Pancreas (tissue), 10 donors: ENCODE measurements at regions not wholly inside any gene's neighbourhood (a gene's known extent, or its start where the extent isn't known, plus 50 kb on each side); places are given as distances from the start of the nearest gene placed in this dataset.

Experiments
- ATAC-seq, 4 donors: fragments of 200-7000 bp; cut with Tn5 transposase; one replicate each; pipeline versions ENCODE4 v1.8.0 to v1.9.1; 2020; ENCODE audit warnings: mild to moderate bottlenecking in 4 of 4, moderate library complexity in 4 of 4
- DNase-seq, 6 donors: peaks; one replicate each; pipeline ENCODE4 v3.0.0-alpha.2; 2020
- FAIRE-seq: peaks from 2 replicates; lab custom pipeline; 2012; peaks lifted over from hg19 to GRCh38; lab: Jason Lieb, UNC
- H3K27ac ChIP-seq, 4 donors: fragments of 200-600 bp; sonication (generic); 1 replicate in 3 of 4; 2 replicates in 1 of 4; pipeline versions ENCODE4 v1.5.0 to v1.8.0; 2020
- H3K27me3 ChIP-seq, 4 donors: fragments of 200-600 bp; one replicate each; pipeline ENCODE4 v1.8.0; 2021
- H3K36me3 ChIP-seq, 3 donors: fragments of 200-600 bp; sonication (generic) in 1 of 3; one replicate each; pipeline versions ENCODE4 v1.5.0 to v1.8.0; 2020 to 2021
- H3K4me1 ChIP-seq, 3 donors: fragments of 200-600 bp; one replicate each; pipeline ENCODE4 v1.8.0; 2021
- H3K4me3 ChIP-seq, 4 donors: fragments of 200-600 bp; sonication (generic) in 2 of 4; one replicate each; pipeline versions ENCODE4 v1.5.0 to v1.8.0; 2020 to 2021
- H3K9me3 ChIP-seq, 4 donors: fragments of 200-600 bp; one replicate each; pipeline ENCODE4 v1.8.0; 2021
- CTCF ChIP-seq, 4 donors: fragments of 200-600 bp; sonication (generic) in 3 of 4; IDR thresholded peaks; one replicate each; pipeline versions ENCODE4 v1.5.0 to v1.8.0; 2021; ENCODE audit warnings: antibody characterized with exemption in 4 of 4
- WGBS, 2 donors: extraction: QIAGEN DNeasy Blood & Tissue Kit; methylation state at CpG; one replicate each; pipeline ENCODE4 v1.1.7; 2013; 5-methylcytosine and 5-hydroxymethylcytosine counted together
- intact Hi-C, 3 donors: fragments of 100-400 bp; cut with DNase I; formaldehyde crosslinking; loops; one replicate each; pipeline versions ENCODE4 v1.11.1 to v1.14.2; 2022
- donor health status: healthy with polysubstance abuse.
- donor health status: DM: no; HTN: no; CAD: no; lungs with moderate emphysema.
- donor health status: DM: no; HTN: no; CAD: no.
- donor health status: control.
- donor health status: control.
- donor health status: Bipolar disorder and iron deficiency.
- donor health status: DM: yes; HTN: yes; CAD: no.
- donor health status: DM: no; HTN: no; CAD: no.
- donor health status: DM: no; HTN: no; CAD: no.
- donor health status: DM: yes; HTN: yes; CAD: no.

DNA sequence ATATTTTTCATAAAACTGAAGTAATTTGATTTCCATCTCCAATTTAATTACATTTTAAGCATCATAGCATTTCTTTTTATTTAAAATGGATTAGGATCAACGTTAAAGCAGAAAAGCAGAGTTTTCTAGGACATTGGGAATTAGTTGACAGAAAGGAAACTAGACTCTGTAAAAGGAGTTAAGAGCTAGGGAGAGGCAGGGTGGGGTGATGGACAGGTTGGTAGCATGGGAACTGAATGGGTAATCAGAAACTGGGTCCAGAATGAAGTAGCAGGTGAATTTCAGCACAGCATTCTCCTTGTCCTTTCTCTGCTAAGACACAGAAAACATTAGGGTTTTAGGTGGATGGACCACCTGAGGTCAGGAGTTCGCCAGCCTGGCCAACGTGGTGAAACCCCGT lies 97.6 kb downstream of the ANAPC4 start:
- no peak for TF ChIP-seq CTCF (IDR thresholded peaks at IDR 0.05)
- H3K4me3 ChIP-seq = no peak overlapping the region
- WGBS, 2 donors = 71 to 83% methylated on average over 4 of the region's 4 CpGs
- no peak for DNase-seq
- H3K4me1 ChIP-seq = no peaks in the 10 kb centered on the region
- no peaks in the 10 kb centered on the region for H3K36me3 ChIP-seq
- no peak overlapping the region for H3K27ac ChIP-seq
- H3K9me3 ChIP-seq = no peaks in the 10 kb centered on the region
- no peak for FAIRE-seq
- H3K27me3 ChIP-seq = no peaks in the 10 kb centered on the region
- intact Hi-C loops = no loop called here
- no peak for ATAC-seq

DNA sequence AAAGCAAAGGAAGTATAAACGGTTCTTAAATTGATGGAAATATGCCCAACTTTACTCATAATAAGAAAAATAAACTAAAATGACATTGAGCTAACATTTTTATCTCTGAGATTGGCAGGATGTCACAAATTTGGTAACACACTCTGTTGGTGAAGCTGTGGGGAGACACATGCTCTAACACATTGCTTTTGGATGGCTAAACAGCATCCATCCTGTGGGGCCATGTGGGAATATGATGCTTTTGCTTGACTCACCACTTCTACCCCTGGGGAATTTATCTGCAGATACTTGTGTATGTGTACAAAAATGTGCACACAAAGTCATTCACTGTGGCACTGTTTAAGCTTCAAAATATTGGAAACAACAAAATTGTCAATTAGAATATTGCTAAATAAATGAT lies 100.2 kb downstream of the ANAPC4 start:
- DNase-seq (no peak), FAIRE-seq (no peak), ATAC-seq (no peak)
- H3K36me3 ChIP-seq = no peaks in the 10 kb centered on the region
- no peak overlapping the region for H3K27ac ChIP-seq
- no peak overlapping the region for H3K4me3 ChIP-seq
- TF ChIP-seq CTCF (IDR thresholded peaks at IDR 0.05) = no peak
- intact Hi-C loops = no loop called here
- no peaks in the 10 kb centered on the region for H3K27me3 ChIP-seq
- H3K9me3 ChIP-seq = no peaks in the 10 kb centered on the region
- 22 to 24% methylated on average over 1 of the region's 1 CpG for WGBS, 2 donors
- no peaks in the 10 kb centered on the region for H3K4me1 ChIP-seq

DNA sequence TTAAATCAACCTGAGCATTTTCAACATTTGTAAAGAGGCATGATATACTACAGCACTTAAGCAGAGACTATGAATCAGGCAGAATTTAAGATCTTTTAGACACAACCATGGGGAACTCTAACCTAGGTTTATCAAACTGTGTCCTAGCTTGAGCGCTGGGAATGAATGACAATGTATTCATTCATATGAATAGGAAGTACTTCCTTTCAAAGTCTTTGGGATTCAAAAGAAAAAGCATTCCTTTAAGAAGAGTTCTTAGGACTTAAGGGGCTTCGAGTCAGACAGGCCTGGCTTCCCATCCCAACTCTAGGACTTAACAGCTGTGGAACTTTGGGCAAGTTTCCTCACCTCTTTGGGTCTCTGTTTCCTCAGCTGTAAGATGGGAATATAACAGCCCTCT lies 104.6 kb downstream of the ANAPC4 start:
- H3K4me1 ChIP-seq = no peaks in the 10 kb centered on the region
- no peak overlapping the region for H3K4me3 ChIP-seq
- no peaks in the 10 kb centered on the region for H3K27me3 ChIP-seq
- 64 to 74% methylated on average over 2 of the region's 2 CpGs for WGBS, 2 donors
- no peak overlapping the region for H3K27ac ChIP-seq
- intact Hi-C loops = no loop called here
- FAIRE-seq (no peak), DNase-seq (no peak), ATAC-seq (no peak)
- H3K9me3 ChIP-seq = no peaks in the 10 kb centered on the region
- no peaks in the 10 kb centered on the region for H3K36me3 ChIP-seq
- TF ChIP-seq CTCF (IDR thresholded peaks at IDR 0.05) = no peak

DNA sequence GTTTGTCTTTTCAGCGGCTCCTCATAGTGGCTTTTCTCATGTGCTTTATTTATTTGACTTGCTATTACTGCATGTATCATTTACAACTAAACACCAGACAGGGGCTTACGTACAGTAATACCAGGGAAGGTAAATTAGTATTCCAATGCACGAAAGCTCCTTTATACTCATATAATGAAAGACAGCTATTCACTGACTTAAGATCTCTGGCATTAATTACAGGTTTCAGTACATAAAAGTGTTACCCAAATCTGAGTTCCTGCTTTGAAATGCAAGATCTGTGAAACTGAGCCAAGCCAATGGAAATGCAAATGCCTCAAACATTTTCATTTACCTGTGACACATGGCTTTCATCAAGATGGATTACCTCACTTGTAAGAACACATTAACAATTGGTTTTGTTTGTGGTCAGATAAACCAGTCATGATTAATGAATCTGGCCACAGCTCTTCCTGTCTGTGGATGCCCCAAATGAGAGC lies 107.2 kb downstream of the ANAPC4 start:
- DNase-seq (no peak), FAIRE-seq (no peak), ATAC-seq (no peak)
- H3K4me3 ChIP-seq = no peak overlapping the region
- H3K36me3 ChIP-seq = no peaks in the 10 kb centered on the region
- WGBS, 2 donors = 41 to 46% methylated on average over 3 of the region's 3 CpGs
- no peak overlapping the region for H3K27ac ChIP-seq
- no peaks in the 10 kb centered on the region for H3K27me3 ChIP-seq
- intact Hi-C loops = no loop called here
- H3K9me3 ChIP-seq = no peaks in the 10 kb centered on the region
- no peak for TF ChIP-seq CTCF (IDR thresholded peaks at IDR 0.05)
- no peaks in the 10 kb centered on the region for H3K4me1 ChIP-seq

GRCh38 chr4:25485104-25485503 lies 108.0 kb downstream of the ANAPC4 start:
- no peak for ATAC-seq
- no peak for FAIRE-seq
- no peaks in the 10 kb centered on the region for H3K4me1 ChIP-seq
- H3K4me3 ChIP-seq = no peak overlapping the region
- no peaks in the 10 kb centered on the region for H3K27me3 ChIP-seq
- no peak overlapping the region for H3K27ac ChIP-seq
- DNase-seq = no peak
- TF ChIP-seq CTCF (IDR thresholded peaks at IDR 0.05) = no peak
- 55 to 81% methylated on average over 6 of the region's 6 CpGs for WGBS, 2 donors
- no peaks in the 10 kb centered on the region for H3K36me3 ChIP-seq
- intact Hi-C loops = no loop called here
- no peaks in the 10 kb centered on the region for H3K9me3 ChIP-seq
